SU-DHL-6 (cell line): ENCODE measurements at regions not wholly inside any gene's neighbourhood (a gene's known extent, or its start where the extent isn't known, plus 50 kb on each side); places are given as distances from the start of the nearest gene placed in this dataset.
"Not testable (repeated sequence)": the region's sequence is repeated elsewhere in the genome, so short reads cannot be mapped to it uniquely, and the experiment has no call there.

Experiments used
- H2AFZ ChIP-seq: fragments of 200-600 bp; sonication (generic); 2 replicates; pipeline ENCODE4 v1.6.1; 2014; ENCODE audit warnings: low read depth, mild to moderate bottlenecking, moderate library complexity, mixed read lengths, antibody characterized with exemption, low read length; ENCODE audit not compliant: severe bottlenecking
- H3F3A ChIP-seq: fragments of 200-600 bp; shearing (Covaris generic); 2 replicates; pipeline ENCODE4 v1.6.0; 2016; ENCODE audit warnings: antibody characterized with exemption, mild to moderate bottlenecking; ENCODE audit not compliant: insufficient read depth
- H3K27ac ChIP-seq: fragments of 200-600 bp; sonication (generic); 2 replicates; pipeline ENCODE4 v1.5.1; 2016; ENCODE audit warnings: low read depth, mild to moderate bottlenecking, low read length, moderate library complexity, mixed read lengths
- H3K27me3 ChIP-seq: fragments of 200-600 bp; sonication (generic), shearing (Covaris generic); 2 replicates; pipeline ENCODE4 v1.6.0; 2014; ENCODE audit warnings: mild to moderate bottlenecking, low read length
- H3K36me3 ChIP-seq: fragments of 200-600 bp; sonication (generic); 2 replicates; pipeline ENCODE4 v1.6.1; 2014; ENCODE audit warnings: mild to moderate bottlenecking, low read length, mixed read lengths
- H3K4me2 ChIP-seq: fragments of 300-600, 200-600 bp; shearing (Covaris generic), sonication (generic); 2 replicates; pipeline ENCODE4 v1.6.0; 2014; ENCODE audit warnings: low read length, low read depth, mild to moderate bottlenecking; ENCODE audit not compliant: poor library complexity, severe bottlenecking
- H3K4me3 ChIP-seq: fragments of 200-600 bp; sonication (generic); 2 replicates; pipeline ENCODE4 v1.5.1; 2014; ENCODE audit warnings: antibody characterized with exemption, low read length, mild to moderate bottlenecking, mixed read lengths; ENCODE audit not compliant: insufficient read depth, poor library complexity, severe bottlenecking
- H3K79me2 ChIP-seq: fragments of 200-600 bp; sonication (generic); 2 replicates; pipeline ENCODE4 v1.6.1; 2014; ENCODE audit warnings: mild to moderate bottlenecking, low read length, moderate library complexity; ENCODE audit not compliant: insufficient read depth
- H3K9ac ChIP-seq: fragments of 200-600 bp; sonication (generic); 2 replicates; pipeline ENCODE4 v1.7.0; 2014; ENCODE audit warnings: mild to moderate bottlenecking, low read length
- H3K9me2 ChIP-seq: fragments of 200-600 bp; sonication (generic); replicated peaks from 2 replicates; pipeline ENCODE4 v1.6.1; 2014; ENCODE audit warnings: low read length; ENCODE audit not compliant: insufficient read depth
- H3K9me3 ChIP-seq: fragments of 200-600 bp; sonication (generic); 2 replicates; pipeline ENCODE4 v1.6.1; 2014; ENCODE audit warnings: low read length, mixed read lengths; ENCODE audit not compliant: insufficient read depth
- H4K20me1 ChIP-seq: fragments of 200-600 bp; sonication (generic); 2 replicates; pipeline ENCODE4 v1.6.1; 2014; ENCODE audit warnings: low read depth, mild to moderate bottlenecking, antibody characterized with exemption, low read length, moderate library complexity, mixed read lengths

DNA sequence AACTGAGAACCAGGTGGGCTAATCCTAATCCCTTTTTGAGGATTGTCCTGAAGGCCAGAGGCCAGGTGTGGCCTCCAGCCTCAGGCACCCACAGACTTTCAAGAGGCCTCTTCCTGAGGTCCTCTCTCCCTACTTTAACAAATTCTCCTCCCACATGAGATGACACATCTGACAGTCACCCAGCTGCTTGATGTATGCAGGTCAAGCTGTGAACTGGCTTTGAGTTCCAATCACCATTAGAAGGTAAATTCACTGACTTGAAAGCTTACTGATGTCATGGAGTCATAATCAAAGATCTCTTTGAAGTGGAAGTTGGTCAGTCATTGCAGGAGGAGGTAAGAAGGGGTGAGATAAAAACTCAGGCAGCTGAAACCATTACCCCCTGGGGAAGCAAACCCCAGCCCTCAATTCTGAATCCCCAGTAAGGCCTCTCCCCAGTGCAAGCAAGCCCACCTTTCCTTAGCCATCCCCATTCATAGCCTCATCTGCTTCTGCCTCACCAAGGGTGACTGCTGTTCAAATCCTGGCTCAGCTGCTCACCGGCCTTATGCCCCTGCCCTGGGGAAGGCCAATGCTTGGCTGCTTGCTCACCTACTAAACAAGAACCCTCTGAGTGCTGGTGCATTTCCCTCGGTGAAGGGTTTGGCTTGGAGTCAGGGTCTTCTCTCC, 196.3 kb downstream of the BCL2L11 start:
- not testable (repeated sequence) for H3F3A ChIP-seq, H2AFZ ChIP-seq, H3K4me2 ChIP-seq, H4K20me1 ChIP-seq, H3K9me2 ChIP-seq, H3K9me3 ChIP-seq, H3K9ac ChIP-seq, H3K36me3 ChIP-seq, H3K4me3 ChIP-seq, H3K27ac ChIP-seq, H3K27me3 ChIP-seq, H3K79me2 ChIP-seq

DNA sequence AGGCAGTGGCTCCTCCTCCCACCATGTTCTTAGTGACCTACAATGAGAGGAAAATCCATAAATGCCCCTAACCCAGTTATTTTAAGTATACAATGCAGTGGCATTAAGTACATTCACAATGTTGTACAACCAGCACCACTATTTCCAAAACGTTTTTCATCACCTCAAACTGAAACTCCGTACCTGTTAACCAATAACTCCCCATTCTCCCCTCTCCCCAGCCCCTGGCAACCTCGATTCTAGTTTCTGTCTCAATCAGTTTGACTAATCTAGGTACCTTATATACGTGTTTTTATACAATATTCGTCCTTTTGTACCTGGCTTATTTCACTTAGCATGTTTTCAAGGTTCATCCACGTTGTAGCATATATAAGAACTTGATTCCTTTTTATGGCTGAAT, 198.8 kb downstream of the BCL2L11 start:
- H3K9me2 ChIP-seq, H2AFZ ChIP-seq, H3F3A ChIP-seq, H4K20me1 ChIP-seq, H3K9ac ChIP-seq, H3K4me2 ChIP-seq, H3K4me3 ChIP-seq, H3K27me3 ChIP-seq, H3K36me3 ChIP-seq, H3K27ac ChIP-seq, H3K9me3 ChIP-seq, H3K79me2 ChIP-seq: not testable (repeated sequence)

DNA sequence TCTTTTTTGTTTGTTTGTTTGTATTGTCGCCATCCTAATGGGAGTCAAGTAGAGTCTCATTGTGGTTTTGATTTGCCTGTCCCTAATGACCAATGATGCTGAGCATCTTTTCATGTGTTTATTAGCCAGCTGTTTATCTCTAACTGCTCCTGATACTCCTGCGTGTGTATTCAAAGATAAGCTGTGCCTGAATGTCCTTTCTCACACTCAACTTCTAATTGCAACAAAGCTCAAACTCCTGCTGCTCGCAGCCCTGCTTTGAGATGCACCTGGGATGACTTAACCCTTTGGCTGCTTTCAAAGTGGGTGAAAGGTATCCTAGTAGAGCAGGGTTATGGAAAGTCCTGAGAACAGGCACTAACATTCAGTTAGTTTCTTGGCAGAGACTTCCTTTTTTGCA, 199.6 kb downstream of the BCL2L11 start:
- not testable (repeated sequence) for H3K27me3 ChIP-seq, H3K9ac ChIP-seq, H3K4me2 ChIP-seq, H3K9me2 ChIP-seq, H4K20me1 ChIP-seq, H2AFZ ChIP-seq, H3K4me3 ChIP-seq, H3K36me3 ChIP-seq, H3K27ac ChIP-seq, H3K9me3 ChIP-seq, H3F3A ChIP-seq, H3K79me2 ChIP-seq

DNA sequence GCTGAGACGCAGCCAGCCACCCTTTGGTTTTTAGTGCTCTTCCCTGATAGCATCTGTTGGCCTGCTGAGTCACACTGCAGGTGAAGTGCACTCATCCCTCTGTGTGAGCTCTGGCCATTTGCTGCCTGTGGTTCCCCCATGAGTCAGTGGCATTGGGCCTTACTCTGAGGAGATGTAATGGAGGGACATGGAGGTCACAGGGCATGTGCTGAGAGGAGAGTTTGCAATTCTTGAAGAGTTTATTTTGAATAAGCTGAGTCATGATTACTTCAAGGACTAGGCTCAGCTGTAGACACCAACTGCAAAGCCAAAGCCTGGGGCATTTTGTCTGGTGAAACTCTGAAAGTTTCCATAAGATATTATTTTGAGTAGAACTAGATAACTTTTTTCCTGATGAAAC, 200.3 kb downstream of the BCL2L11 start:
- not testable (repeated sequence) for H3F3A ChIP-seq, H3K9me3 ChIP-seq, H3K36me3 ChIP-seq, H3K4me2 ChIP-seq, H3K79me2 ChIP-seq, H3K4me3 ChIP-seq, H3K9ac ChIP-seq, H3K9me2 ChIP-seq, H3K27me3 ChIP-seq, H3K27ac ChIP-seq, H4K20me1 ChIP-seq, H2AFZ ChIP-seq

DNA sequence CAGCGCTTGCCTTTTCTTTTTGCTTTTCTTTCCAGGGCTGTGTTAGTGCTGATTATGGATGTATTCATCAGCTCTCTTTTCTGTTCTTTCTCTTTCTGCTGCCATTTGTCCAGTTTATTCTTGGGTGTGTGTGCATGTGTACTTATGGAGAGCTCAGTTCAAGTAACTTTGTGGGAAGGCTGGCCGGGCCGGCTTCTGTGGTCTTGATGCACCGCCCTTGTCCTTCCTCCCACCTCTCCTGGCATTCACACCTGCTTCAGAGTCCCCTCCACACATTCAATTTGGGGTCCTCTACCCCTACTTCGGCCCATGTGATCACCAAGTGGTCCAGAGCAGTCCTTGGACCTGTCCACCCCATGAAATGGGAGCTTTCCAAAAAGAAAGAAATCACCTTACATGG, 202.7 kb downstream of the BCL2L11 start:
- H3K9me3 ChIP-seq, H2AFZ ChIP-seq, H3K79me2 ChIP-seq, H3K36me3 ChIP-seq, H3K4me2 ChIP-seq, H3K4me3 ChIP-seq, H4K20me1 ChIP-seq, H3K27me3 ChIP-seq, H3K9me2 ChIP-seq, H3K27ac ChIP-seq, H3F3A ChIP-seq, H3K9ac ChIP-seq: not testable (repeated sequence)

DNA sequence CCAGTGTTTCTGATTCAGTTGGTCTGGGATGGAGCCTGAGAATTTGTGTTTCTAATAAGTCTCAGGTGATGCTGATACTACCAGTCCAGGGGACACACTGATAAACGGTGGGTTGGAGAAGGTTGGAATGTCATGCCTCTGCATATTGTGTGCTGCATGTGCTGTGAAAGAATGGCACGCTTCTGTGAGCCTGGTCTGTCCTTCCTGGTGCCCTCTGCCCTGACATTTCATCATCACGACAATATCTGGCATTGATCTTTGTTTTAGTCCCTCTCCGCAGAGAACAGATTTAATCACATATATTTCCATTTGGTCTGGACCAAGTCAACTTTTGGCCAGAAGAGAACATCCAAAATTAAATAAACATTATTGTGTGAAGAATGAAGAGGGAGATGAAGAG, 207.0 kb downstream of the BCL2L11 start:
- not testable (repeated sequence) for H3K9me3 ChIP-seq, H3K36me3 ChIP-seq, H3K9ac ChIP-seq, H3K4me2 ChIP-seq, H3K79me2 ChIP-seq, H3K27me3 ChIP-seq, H2AFZ ChIP-seq, H3K27ac ChIP-seq, H4K20me1 ChIP-seq, H3K9me2 ChIP-seq, H3F3A ChIP-seq, H3K4me3 ChIP-seq

DNA sequence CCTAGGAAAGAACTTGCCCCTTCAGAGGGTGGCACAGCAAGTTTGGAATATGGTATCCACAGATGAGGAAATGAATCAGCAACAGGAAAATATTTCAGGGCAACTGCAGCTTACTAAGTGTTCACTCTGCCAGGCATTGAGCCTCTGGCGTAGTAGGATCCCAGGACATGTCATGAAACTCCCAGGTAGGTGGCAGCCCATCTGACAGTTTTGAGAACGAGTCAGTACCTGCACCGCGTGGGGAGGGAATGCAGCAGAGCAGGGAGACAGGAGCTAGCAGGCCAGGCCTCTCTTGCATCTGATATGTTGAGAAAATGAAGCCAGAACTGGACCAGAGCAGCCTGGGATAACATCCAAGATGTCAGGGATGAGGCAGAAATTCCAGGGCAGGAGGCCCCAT, 208.6 kb downstream of the BCL2L11 start:
- not testable (repeated sequence) for H3K36me3 ChIP-seq, H3K79me2 ChIP-seq

DNA sequence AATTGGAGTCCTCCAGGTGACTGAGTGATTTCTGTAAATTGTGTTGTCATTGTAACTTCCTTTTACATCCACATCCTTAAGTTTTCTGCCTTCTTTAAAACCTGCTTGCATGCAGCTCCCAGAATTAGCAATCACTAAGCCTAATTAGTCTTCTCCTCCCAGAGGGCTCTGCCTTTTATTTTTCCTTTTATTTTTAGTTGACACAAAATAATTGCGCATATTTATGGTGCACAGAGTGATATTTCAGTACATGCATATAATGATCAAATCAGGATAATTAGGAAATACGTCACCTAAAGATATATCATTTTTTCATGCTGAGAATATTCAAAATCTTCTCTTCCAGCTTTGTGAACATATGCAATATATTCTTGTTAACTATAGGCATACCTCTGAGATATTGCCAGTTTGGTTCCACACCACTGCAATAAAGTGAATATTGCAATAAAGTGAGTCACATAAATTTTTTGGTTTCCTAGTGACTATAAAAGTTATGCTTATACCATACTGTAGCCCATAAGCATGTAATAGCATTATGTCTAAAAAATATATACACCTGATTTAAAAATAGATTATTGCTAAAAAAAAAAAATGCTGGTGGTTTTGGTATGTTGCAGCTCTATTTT, 210.5 kb downstream of the BCL2L11 start:
- not testable (repeated sequence) for H3K27me3 ChIP-seq, H3K9me2 ChIP-seq, H3K9ac ChIP-seq, H3K9me3 ChIP-seq, H3K79me2 ChIP-seq, H3K36me3 ChIP-seq, H3K27ac ChIP-seq, H4K20me1 ChIP-seq, H3F3A ChIP-seq, H3K4me3 ChIP-seq, H3K4me2 ChIP-seq, H2AFZ ChIP-seq

More for the DNA sequence above, 208.6 kb downstream of the BCL2L11 start:
- not testable (repeated sequence) for H2AFZ ChIP-seq, H3K4me3 ChIP-seq, H3K4me2 ChIP-seq, H3K9ac ChIP-seq, H3F3A ChIP-seq, H4K20me1 ChIP-seq, H3K27ac ChIP-seq, H3K27me3 ChIP-seq, H3K9me2 ChIP-seq, H3K9me3 ChIP-seq
